Lower leg skin (tissue), 4 donors: ENCODE measurements at regions not wholly inside any gene's neighbourhood (a gene's known extent, or its start where the extent isn't known, plus 50 kb on each side); places are given as distances from the start of the nearest gene placed in this dataset.

Experiments
- DNase-seq, 2 donors: peaks; one replicate each; pipeline ENCODE4 v3.0.0-alpha.2; 2019; ENCODE audit warnings: low spot score in 2 of 2
- H3K4me3 ChIP-seq: fragments of 200-600 bp; sonication (generic); 2 replicates; pipeline ENCODE4 v1.5.1; 2017; ENCODE audit warnings: mild to moderate bottlenecking, low read depth; ENCODE audit not compliant: poor library complexity, severe bottlenecking
- CTCF ChIP-seq, 3 donors: fragments of 450-650 bp; IDR thresholded peaks; one replicate each; pipeline ENCODE4 v1.5.1; 2016; ENCODE audit warnings: antibody characterized with exemption in 3 of 3, mild to moderate bottlenecking in 3 of 3, moderate library complexity in 2 of 3
- POLR2A ChIP-seq, 2 donors: fragments of 450-650 bp; IDR thresholded peaks; one replicate each; pipeline ENCODE4 v1.6.1; 2016 to 2017; ENCODE audit warnings: antibody characterized with exemption in 2 of 2, mild to moderate bottlenecking in 1 of 2, moderate library complexity in 1 of 2
- WGBS, 2 donors: methylation state at CpG; one replicate each; pipeline ENCODE4 v1.1.5; 2018; 5-methylcytosine and 5-hydroxymethylcytosine counted together
- intact Hi-C: fragments of 100-400 bp; cut with DNase I; formaldehyde crosslinking; loops from one replicate; pipeline ENCODE4 v1.15.0; 2023; ENCODE audit warnings: low total_unique reads

- DNase-seq: no peak
- TF ChIP-seq CTCF (IDR thresholded peaks at IDR 0.05) (no peak), POLR2A (IDR thresholded peaks at IDR 0.05) (no peak)
- 22 to 27% methylated on average over 1 of the region's 1 CpG for WGBS, 2 donors
- H3K4me3 ChIP-seq: no peak overlapping the region
- intact Hi-C loops: no loop called here
These were observed 2228.2 kb upstream of the WWC1 start for GRCh38 chr5:166063261-166063660.

- 60 to 65% methylated on average over 9 of the region's 9 CpGs for WGBS, 2 donors
- no peak for DNase-seq
- no peak for TF ChIP-seq CTCF (IDR thresholded peaks at IDR 0.05)
- no peak for TF ChIP-seq POLR2A (IDR thresholded peaks at IDR 0.05)
- intact Hi-C loops: no loop called here
- no peak overlapping the region for H3K4me3 ChIP-seq
These were observed 2222.7 kb upstream of the WWC1 start for GRCh38 chr5:166068547-166069335.

GRCh38 chr5:166073901-166074581 is 2217.4 kb upstream of the WWC1 start:
- DNase-seq: no peak
- no peak overlapping the region for H3K4me3 ChIP-seq
- intact Hi-C loops: no loop called here
- TF ChIP-seq POLR2A (IDR thresholded peaks at IDR 0.05) (no peak), CTCF (IDR thresholded peaks at IDR 0.05) (no peak)
- 55 to 62% methylated on average over 6 of the region's 6 CpGs for WGBS, 2 donors

GRCh38 chr5:166074582-166075481 is 2216.6 kb upstream of the WWC1 start:
- DNase-seq: no peak
- H3K4me3 ChIP-seq: no peak overlapping the region
- intact Hi-C loops: no loop called here
- 48 to 49% methylated on average over 5 of the region's 5 CpGs for WGBS, 2 donors
- no peak for TF ChIP-seq POLR2A (IDR thresholded peaks at IDR 0.05)
- no peak for TF ChIP-seq CTCF (IDR thresholded peaks at IDR 0.05)

GRCh38 chr5:166083183-166083959 is 2208.1 kb upstream of the WWC1 start:
- DNase-seq: no peak
- TF ChIP-seq CTCF (IDR thresholded peaks at IDR 0.05) (no peak), POLR2A (IDR thresholded peaks at IDR 0.05) (no peak)
- WGBS, 2 donors: 48 to 62% methylated on average over 11 of the region's 11 CpGs
- intact Hi-C loops: no loop called here
- no peak overlapping the region for H3K4me3 ChIP-seq
